HEK293T (cell line): ENCODE measurements at regions not wholly inside any gene's neighbourhood (a gene's known extent, or its start where the extent isn't known, plus 50 kb on each side); places are given as distances from the start of the nearest gene placed in this dataset.

Experiments
- CTCF ChIA-PET: fragments of 350-600 bp; formaldehyde crosslinking; extraction: SDS; loops from one replicate; lab custom pipeline; 2021; ENCODE audit warnings: antibody characterized with exemption, inconsistent platforms; lab: Yijun Ruan, JAX
- POLR2A ChIA-PET: fragments of 350-600 bp; formaldehyde crosslinking; extraction: SDS; loops from one replicate; lab custom pipeline; 2020; ENCODE audit warnings: antibody characterized with exemption, inconsistent platforms; lab: Yijun Ruan, JAX
- DNase-seq: peaks from one replicate; pipeline ENCODE4 v3.0.0; 2012; ENCODE audit warnings: mixed read lengths; ENCODE audit errors: extremely low spot score
- ARNT ChIP-seq: fragments of 450-650 bp; IDR thresholded peaks from 2 replicates; pipeline ENCODE4 v1.6.1; 2017; ENCODE audit warnings: mild to moderate bottlenecking
- BHLHE40 ChIP-seq: fragments of 450-650 bp; IDR thresholded peaks from 2 replicates; pipeline ENCODE4 v1.6.1; 2016; ENCODE audit warnings: mild to moderate bottlenecking, moderate library complexity, borderline replicate concordance
- CTBP1 ChIP-seq: fragments of 450-650 bp; IDR thresholded peaks from 2 replicates; pipeline ENCODE4 v1.6.1; 2016; ENCODE audit warnings: borderline replicate concordance
- ELF4 ChIP-seq: fragments of 450-650 bp; IDR thresholded peaks from 2 replicates; pipeline ENCODE4 v1.6.1; 2017; ENCODE audit warnings: antibody characterized with exemption
- FOXA1 ChIP-seq: fragments of 450-650 bp; IDR thresholded peaks from 2 replicates; pipeline ENCODE4 v1.6.1; 2016; ENCODE audit warnings: mild to moderate bottlenecking
- FOXK2 ChIP-seq: fragments of 450-650 bp; IDR thresholded peaks from 2 replicates; pipeline ENCODE4 v1.6.1; 2016; ENCODE audit warnings: mild to moderate bottlenecking
- FOXM1 ChIP-seq: fragments of 450-650 bp; IDR thresholded peaks from 2 replicates; pipeline ENCODE4 v1.6.1; 2017; ENCODE audit warnings: mild to moderate bottlenecking, borderline replicate concordance
- HDGF ChIP-seq: fragments of 450-650 bp; IDR thresholded peaks from 2 replicates; pipeline ENCODE4 v1.6.1; 2017; ENCODE audit warnings: antibody characterized with exemption, borderline replicate concordance
- L3MBTL2 ChIP-seq: fragments of 450-650 bp; conservative IDR thresholded peaks from 2 replicates; pipeline ENCODE4 v1.6.1; 2016; ENCODE audit warnings: mild to moderate bottlenecking
- LEF1 ChIP-seq: fragments of 450-650 bp; IDR thresholded peaks from 2 replicates; pipeline ENCODE4 v1.6.1; 2017; ENCODE audit warnings: mild to moderate bottlenecking, borderline replicate concordance
- NFRKB ChIP-seq: fragments of 450-650 bp; IDR thresholded peaks from 2 replicates; pipeline ENCODE4 v1.6.1; 2016; ENCODE audit warnings: mild to moderate bottlenecking, moderate library complexity
- PKNOX1 ChIP-seq: fragments of 450-650 bp; IDR thresholded peaks from 2 replicates; pipeline ENCODE4 v1.6.1; 2016
- SP1 ChIP-seq: fragments of 450-650 bp; IDR thresholded peaks from 2 replicates; pipeline ENCODE4 v1.6.1; 2017
- SUZ12 ChIP-seq: fragments of 450-650 bp; IDR thresholded peaks from 2 replicates; pipeline ENCODE4 v1.6.1; 2016; ENCODE audit warnings: mild to moderate bottlenecking
- TARDBP ChIP-seq: fragments of 450-650 bp; IDR thresholded peaks from 2 replicates; pipeline ENCODE4 v1.6.1; 2016
- ZNF384 ChIP-seq: fragments of 450-650 bp; IDR thresholded peaks from 2 replicates; pipeline ENCODE4 v1.6.1; 2016

- no peak for DNase-seq
- TF ChIP-seq FOXA1 (no peak), NFRKB (no peak), SUZ12 (no peak), FOXM1 (no peak), FOXK2 (no peak), L3MBTL2 (no peak), HDGF (no peak), ARNT (no peak), BHLHE40 (no peak), CTBP1 (no peak), SP1 (no peak), LEF1 (no peak), ELF4 (no peak), PKNOX1 (no peak), TARDBP (no peak), ZNF384 (no peak)
- POLR2A ChIA-PET: no interaction called here
- CTCF ChIA-PET: no interaction called here
Measured at GRCh38 chr13:75231235-75231634, 250.7 kb downstream of the TBC1D4 start.

- no peak for DNase-seq
- ChIA-PET POLR2A (no interaction called here), CTCF (no interaction called here)
- TF ChIP-seq FOXK2 (no peak), SP1 (no peak), ELF4 (no peak), FOXM1 (no peak), L3MBTL2 (no peak), SUZ12 (no peak), BHLHE40 (no peak), FOXA1 (no peak), NFRKB (no peak)
Measured at GRCh38 chr13:75226733-75227435, 255.1 kb downstream of the TBC1D4 start.

GRCh38 chr13:75226092-75226491 lies 255.9 kb downstream of the TBC1D4 start:
- no peak for TF ChIP-seq FOXM1
- no peak for TF ChIP-seq HDGF
- no peak for TF ChIP-seq SUZ12
- TF ChIP-seq SP1: no peak
- TF ChIP-seq CTBP1: no peak
- no peak for TF ChIP-seq TARDBP
- TF ChIP-seq PKNOX1: no peak
- no peak for TF ChIP-seq NFRKB
- no peak for TF ChIP-seq FOXA1
- TF ChIP-seq L3MBTL2: no peak
- DNase-seq: no peak
- ChIA-PET POLR2A (no interaction called here), CTCF (interaction anchor here (0.6 kb wide), 1 partner anchor 1174 kb away, joined by 3 read pairs; no protein-coding TSS in a partner anchor)

GRCh38 chr13:75225288-75226032 lies 256.5 kb downstream of the TBC1D4 start:
- CTCF ChIA-PET: interaction anchor here (0.6 kb wide), 2 partner anchors 431 to 1173 kb away, joined by 3 read pairs; no protein-coding TSS in a partner anchor
- POLR2A ChIA-PET: no interaction called here
- DNase-seq: no peak
- TF ChIP-seq ELF4 (no peak), NFRKB (no peak), FOXM1 (no peak), ZNF384 (no peak), FOXA1 (no peak), SP1 (no peak), BHLHE40 (no peak), FOXK2 (no peak), SUZ12 (no peak), HDGF (no peak), CTBP1 (no peak), ARNT (no peak), LEF1 (no peak), TARDBP (no peak)

- DNase-seq: no peak
- CTCF ChIA-PET: interaction anchor here (0.6 kb wide), 1 partner anchor 1526 kb away, joined by 7 read pairs; no protein-coding TSS in a partner anchor
- no peak for TF ChIP-seq BHLHE40
- no peak for TF ChIP-seq ELF4
- TF ChIP-seq LEF1: no peak
- TF ChIP-seq PKNOX1: no peak
- TF ChIP-seq ZNF384: no peak
- no peak for TF ChIP-seq SP1
- POLR2A ChIA-PET: no interaction called here
Measured at GRCh38 chr13:75224053-75224742, 257.8 kb downstream of the TBC1D4 start.

GRCh38 chr13:75222031-75222430 lies 259.9 kb downstream of the TBC1D4 start:
- ChIA-PET POLR2A (no interaction called here), CTCF (no interaction called here)
- TF ChIP-seq FOXM1 (no peak), HDGF (no peak), ZNF384 (no peak), SUZ12 (no peak)

More at GRCh38 chr13:75222031-75222430, 259.9 kb downstream of the TBC1D4 start:
- no peak for DNase-seq
